ENCODE measurements at regions not wholly inside any gene's neighbourhood (a gene's known extent, or its start where the extent isn't known, plus 50 kb on each side); places are given as distances from the start of the nearest gene placed in this dataset.

DNA sequence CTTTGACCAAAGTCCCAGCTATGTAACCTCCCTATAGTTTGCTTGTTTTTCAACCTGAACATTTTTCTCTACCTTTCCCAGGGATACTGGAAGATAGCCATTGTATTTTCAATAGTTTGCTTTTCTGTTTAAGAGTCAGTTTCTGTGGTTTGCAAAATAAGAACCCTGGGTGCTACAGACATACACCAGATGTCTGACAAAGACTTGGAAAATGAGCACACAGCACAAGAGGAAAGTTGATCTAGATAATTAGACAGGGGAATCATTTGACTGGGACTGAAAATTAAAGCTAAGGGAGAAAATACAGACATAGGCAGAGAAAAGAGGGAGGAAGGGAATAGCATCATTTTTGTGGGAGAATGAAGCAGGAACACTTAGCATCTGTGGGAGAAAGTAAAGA lies 218.3 kb upstream of the CNKSR2 start:
- H3K9me3 ChIP-seq: no peaks in the 10 kb centered on the region
- no peaks in the 10 kb centered on the region for H3K4me1 ChIP-seq
- DNase-seq: no peak
- no peaks in the 10 kb centered on the region for H3K27me3 ChIP-seq
- H3K36me3 ChIP-seq: no peaks in the 10 kb centered on the region
- intact Hi-C loops (cut with DNase I; ENCODE audit: low total_unique reads): no loop called here
- H3K27ac ChIP-seq: no peak overlapping the region
- no peak overlapping the region for H3K4me3 ChIP-seq
- TF ChIP-seq EP300 (IDR thresholded peaks at IDR 0.05) (no peak), POLR2AphosphoS5 (IDR thresholded peaks at IDR 0.05) (no peak), POLR2A (IDR thresholded peaks at IDR 0.05) (no peak)
- TF ChIP-seq, protein P1, sequence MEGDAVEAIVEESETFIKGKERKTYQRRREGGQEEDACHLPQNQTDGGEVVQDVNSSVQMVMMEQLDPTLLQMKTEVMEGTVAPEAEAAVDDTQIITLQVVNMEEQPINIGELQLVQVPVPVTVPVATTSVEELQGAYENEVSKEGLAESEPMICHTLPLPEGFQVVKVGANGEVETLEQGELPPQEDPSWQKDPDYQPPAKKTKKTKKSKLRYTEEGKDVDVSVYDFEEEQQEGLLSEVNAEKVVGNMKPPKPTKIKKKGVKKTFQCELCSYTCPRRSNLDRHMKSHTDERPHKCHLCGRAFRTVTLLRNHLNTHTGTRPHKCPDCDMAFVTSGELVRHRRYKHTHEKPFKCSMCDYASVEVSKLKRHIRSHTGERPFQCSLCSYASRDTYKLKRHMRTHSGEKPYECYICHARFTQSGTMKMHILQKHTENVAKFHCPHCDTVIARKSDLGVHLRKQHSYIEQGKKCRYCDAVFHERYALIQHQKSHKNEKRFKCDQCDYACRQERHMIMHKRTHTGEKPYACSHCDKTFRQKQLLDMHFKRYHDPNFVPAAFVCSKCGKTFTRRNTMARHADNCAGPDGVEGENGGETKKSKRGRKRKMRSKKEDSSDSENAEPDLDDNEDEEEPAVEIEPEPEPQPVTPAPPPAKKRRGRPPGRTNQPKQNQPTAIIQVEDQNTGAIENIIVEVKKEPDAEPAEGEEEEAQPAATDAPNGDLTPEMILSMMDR (IDR thresholded peaks at IDR 0.05): no peak

DNA sequence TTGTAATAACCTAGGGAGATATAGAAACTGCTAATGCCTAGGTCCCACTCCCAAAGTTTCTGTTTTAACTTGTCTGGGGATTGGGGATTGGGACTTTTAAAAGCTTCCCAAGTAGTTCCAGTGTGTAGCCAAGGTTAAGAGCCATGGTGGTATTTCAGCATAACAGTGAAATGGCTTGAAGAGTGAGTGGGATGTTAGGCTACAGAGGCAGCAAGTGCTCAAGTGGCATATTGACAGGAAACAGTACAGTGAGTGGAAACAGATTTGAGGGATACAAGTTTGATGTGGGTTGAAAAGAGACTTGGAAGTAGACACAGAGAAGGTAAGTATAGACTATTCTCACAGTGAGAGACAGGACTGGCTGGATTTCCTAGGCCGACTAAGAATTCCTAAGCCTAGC lies 217.6 kb upstream of the CNKSR2 start:
- 55 to 100% (median 67%) methylated on average over 1 of the region's 1 CpG for WGBS, 5 donors
- Histone ChIP-seq H3K4me1 (no peaks in the 10 kb centered on the region), H3K4me3 (no peak overlapping the region), H3K9me3 (no peaks in the 10 kb centered on the region), H3K36me3 (no peaks in the 10 kb centered on the region), H3K27me3 (no peaks in the 10 kb centered on the region), H3K27ac (no peak overlapping the region)
- intact Hi-C loops (cut with DNase I; ENCODE audit: low total_unique reads): no loop called here
- TF ChIP-seq, protein P1 (IDR thresholded peaks at IDR 0.05): no peak
- TF ChIP-seq POLR2A (IDR thresholded peaks at IDR 0.05) (no peak), POLR2AphosphoS5 (IDR thresholded peaks at IDR 0.05) (no peak), EP300 (IDR thresholded peaks at IDR 0.05) (no peak)
- no peak for DNase-seq

DNA sequence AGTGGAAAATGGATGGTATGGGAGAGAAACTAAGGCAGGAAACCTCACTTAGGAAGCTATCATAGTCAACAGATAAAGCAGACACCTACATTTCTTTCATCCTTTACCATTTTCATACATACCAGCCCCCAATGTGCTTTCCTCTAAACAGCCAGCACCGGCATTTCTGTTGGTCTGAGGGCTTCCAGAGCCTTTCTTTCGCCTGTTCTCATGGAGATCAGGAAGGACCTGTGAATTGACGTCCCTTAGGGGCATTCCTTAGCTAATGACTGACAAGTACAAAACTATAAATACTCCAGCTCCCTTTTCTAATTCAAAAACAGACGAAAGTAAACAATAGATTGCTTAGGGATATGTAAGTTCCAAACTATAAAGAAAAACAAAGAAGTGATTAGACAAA lies 215.5 kb upstream of the CNKSR2 start:
- DNase-seq: no peak

DNA sequence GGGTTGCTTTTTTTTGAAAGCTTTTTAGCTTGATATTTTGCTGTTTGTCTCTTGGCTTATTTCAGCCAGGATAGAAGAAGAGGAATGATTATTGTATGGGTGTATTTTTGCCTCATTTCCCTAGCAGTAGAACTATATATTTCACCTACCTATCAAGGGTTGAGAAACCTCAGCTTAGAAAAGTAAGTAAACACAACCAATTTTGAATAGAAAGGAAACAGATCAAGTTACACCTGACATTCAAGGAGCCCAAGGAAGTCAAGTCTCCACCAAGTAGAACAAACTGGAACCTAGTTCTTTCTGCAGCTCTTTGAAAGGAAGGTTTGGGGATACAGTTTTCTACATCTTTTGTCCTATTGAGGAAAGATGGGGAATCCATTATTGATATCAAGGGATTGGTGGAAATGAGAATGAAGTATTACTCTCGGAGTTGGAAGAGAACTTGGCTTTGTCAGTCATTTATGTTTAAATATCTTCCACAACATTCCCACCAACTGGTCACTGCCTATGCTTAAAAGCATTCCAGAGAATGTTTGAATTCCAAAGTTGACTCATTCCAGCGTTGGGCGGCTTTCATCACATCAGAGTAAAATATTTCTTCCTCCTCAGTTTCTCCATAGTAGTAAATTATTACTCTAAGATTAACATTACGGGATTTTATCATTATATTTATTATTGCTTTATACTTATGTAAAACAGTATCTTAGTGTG lies 207.8 kb upstream of the CNKSR2 start:
- intact Hi-C loops (cut with DNase I; ENCODE audit: low total_unique reads): no loop called here
- Histone ChIP-seq H3K36me3 (no peaks in the 10 kb centered on the region), H3K27ac (no peak overlapping the region), H3K9me3 (no peaks in the 10 kb centered on the region), H3K4me3 (no peak overlapping the region), H3K4me1 (no peaks in the 10 kb centered on the region), H3K27me3 (no peaks in the 10 kb centered on the region)
- TF ChIP-seq POLR2AphosphoS5 (IDR thresholded peaks at IDR 0.05): no peak
- TF ChIP-seq, protein P1 (IDR thresholded peaks at IDR 0.05): no peak
- TF ChIP-seq POLR2A (IDR thresholded peaks at IDR 0.05): no peak
- no peak for TF ChIP-seq EP300 (IDR thresholded peaks at IDR 0.05)
- 16 to 36% (median 27%) methylated on average over 4 of the region's 4 CpGs for WGBS, 5 donors
- DNase-seq: peak in 1 of 2 donors; percentile 1

More for the DNA sequence above, 215.5 kb upstream of the CNKSR2 start:
- intact Hi-C loops (cut with DNase I; ENCODE audit: low total_unique reads): no loop called here
- Histone ChIP-seq H3K36me3 (no peaks in the 10 kb centered on the region), H3K4me1 (no peaks in the 10 kb centered on the region), H3K9me3 (no peaks in the 10 kb centered on the region), H3K4me3 (no peak overlapping the region), H3K27ac (no peak overlapping the region), H3K27me3 (no peaks in the 10 kb centered on the region)
- TF ChIP-seq, protein P1 (IDR thresholded peaks at IDR 0.05): no peak
- TF ChIP-seq POLR2A (IDR thresholded peaks at IDR 0.05) (no peak), POLR2AphosphoS5 (IDR thresholded peaks at IDR 0.05) (no peak), EP300 (IDR thresholded peaks at IDR 0.05) (no peak)
- 30 to 56% (median 42%) methylated on average over 4 of the region's 4 CpGs for WGBS, 5 donors
